ENCODE measurements at regions not wholly inside any gene's neighbourhood (a gene's known extent, or its start where the extent isn't known, plus 50 kb on each side); places are given as distances from the start of the nearest gene placed in this dataset.

- no peak for TF ChIP-seq POLR2AphosphoS5 (IDR thresholded peaks at IDR 0.05; ENCODE audit: low read depth)
- TF ChIP-seq CTCF (IDR thresholded peaks at IDR 0.05; ENCODE audit: insufficient read depth, low read length): no peak
- TF ChIP-seq, protein P1, sequence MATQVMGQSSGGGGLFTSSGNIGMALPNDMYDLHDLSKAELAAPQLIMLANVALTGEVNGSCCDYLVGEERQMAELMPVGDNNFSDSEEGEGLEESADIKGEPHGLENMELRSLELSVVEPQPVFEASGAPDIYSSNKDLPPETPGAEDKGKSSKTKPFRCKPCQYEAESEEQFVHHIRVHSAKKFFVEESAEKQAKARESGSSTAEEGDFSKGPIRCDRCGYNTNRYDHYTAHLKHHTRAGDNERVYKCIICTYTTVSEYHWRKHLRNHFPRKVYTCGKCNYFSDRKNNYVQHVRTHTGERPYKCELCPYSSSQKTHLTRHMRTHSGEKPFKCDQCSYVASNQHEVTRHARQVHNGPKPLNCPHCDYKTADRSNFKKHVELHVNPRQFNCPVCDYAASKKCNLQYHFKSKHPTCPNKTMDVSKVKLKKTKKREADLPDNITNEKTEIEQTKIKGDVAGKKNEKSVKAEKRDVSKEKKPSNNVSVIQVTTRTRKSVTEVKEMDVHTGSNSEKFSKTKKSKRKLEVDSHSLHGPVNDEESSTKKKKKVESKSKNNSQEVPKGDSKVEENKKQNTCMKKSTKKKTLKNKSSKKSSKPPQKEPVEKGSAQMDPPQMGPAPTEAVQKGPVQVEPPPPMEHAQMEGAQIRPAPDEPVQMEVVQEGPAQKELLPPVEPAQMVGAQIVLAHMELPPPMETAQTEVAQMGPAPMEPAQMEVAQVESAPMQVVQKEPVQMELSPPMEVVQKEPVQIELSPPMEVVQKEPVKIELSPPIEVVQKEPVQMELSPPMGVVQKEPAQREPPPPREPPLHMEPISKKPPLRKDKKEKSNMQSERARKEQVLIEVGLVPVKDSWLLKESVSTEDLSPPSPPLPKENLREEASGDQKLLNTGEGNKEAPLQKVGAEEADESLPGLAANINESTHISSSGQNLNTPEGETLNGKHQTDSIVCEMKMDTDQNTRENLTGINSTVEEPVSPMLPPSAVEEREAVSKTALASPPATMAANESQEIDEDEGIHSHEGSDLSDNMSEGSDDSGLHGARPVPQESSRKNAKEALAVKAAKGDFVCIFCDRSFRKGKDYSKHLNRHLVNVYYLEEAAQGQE (IDR thresholded peaks at IDR 0.05; ENCODE audit: insufficient replicate concordance, low read depth): no peak
These were observed 262.9 kb downstream of the ZIC1 start for GRCh38 chr3:147672035-147672434.

Measured in HL-60 (cell line).